Pancreas (tissue), 10 donors: ENCODE measurements at regions not wholly inside any gene's neighbourhood (a gene's known extent, or its start where the extent isn't known, plus 50 kb on each side); places are given as distances from the start of the nearest gene placed in this dataset.

Experiments used
- ATAC-seq, 4 donors: fragments of 200-7000 bp; cut with Tn5 transposase; one replicate each; pipeline versions ENCODE4 v1.8.0 to v1.9.1; 2020; ENCODE audit warnings: mild to moderate bottlenecking in 4 of 4, moderate library complexity in 4 of 4
- DNase-seq, 6 donors: peaks; one replicate each; pipeline ENCODE4 v3.0.0-alpha.2; 2020
- FAIRE-seq: peaks from 2 replicates; lab custom pipeline; 2012; peaks lifted over from hg19 to GRCh38; lab: Jason Lieb, UNC
- H3K27ac ChIP-seq, 4 donors: fragments of 200-600 bp; sonication (generic); 1 replicate in 3 of 4; 2 replicates in 1 of 4; pipeline versions ENCODE4 v1.5.0 to v1.8.0; 2020
- H3K27me3 ChIP-seq, 4 donors: fragments of 200-600 bp; one replicate each; pipeline ENCODE4 v1.8.0; 2021
- H3K36me3 ChIP-seq, 3 donors: fragments of 200-600 bp; sonication (generic) in 1 of 3; one replicate each; pipeline versions ENCODE4 v1.5.0 to v1.8.0; 2020 to 2021
- H3K4me1 ChIP-seq, 3 donors: fragments of 200-600 bp; one replicate each; pipeline ENCODE4 v1.8.0; 2021
- H3K4me3 ChIP-seq, 4 donors: fragments of 200-600 bp; sonication (generic) in 2 of 4; one replicate each; pipeline versions ENCODE4 v1.5.0 to v1.8.0; 2020 to 2021
- H3K9me3 ChIP-seq, 4 donors: fragments of 200-600 bp; one replicate each; pipeline ENCODE4 v1.8.0; 2021
- CTCF ChIP-seq, 4 donors: fragments of 200-600 bp; sonication (generic) in 3 of 4; IDR thresholded peaks; one replicate each; pipeline versions ENCODE4 v1.5.0 to v1.8.0; 2021; ENCODE audit warnings: antibody characterized with exemption in 4 of 4
- WGBS, 2 donors: extraction: QIAGEN DNeasy Blood & Tissue Kit; methylation state at CpG; one replicate each; pipeline ENCODE4 v1.1.7; 2013; 5-methylcytosine and 5-hydroxymethylcytosine counted together
- intact Hi-C, 3 donors: fragments of 100-400 bp; cut with DNase I; formaldehyde crosslinking; loops; one replicate each; pipeline versions ENCODE4 v1.11.1 to v1.14.2; 2022
- donor health status: healthy with polysubstance abuse.
- donor health status: DM: no; HTN: no; CAD: no; lungs with moderate emphysema.
- donor health status: DM: no; HTN: no; CAD: no.
- donor health status: control.
- donor health status: control.
- donor health status: Bipolar disorder and iron deficiency.
- donor health status: DM: yes; HTN: yes; CAD: no.
- donor health status: DM: no; HTN: no; CAD: no.
- donor health status: DM: no; HTN: no; CAD: no.
- donor health status: DM: yes; HTN: yes; CAD: no.

DNA sequence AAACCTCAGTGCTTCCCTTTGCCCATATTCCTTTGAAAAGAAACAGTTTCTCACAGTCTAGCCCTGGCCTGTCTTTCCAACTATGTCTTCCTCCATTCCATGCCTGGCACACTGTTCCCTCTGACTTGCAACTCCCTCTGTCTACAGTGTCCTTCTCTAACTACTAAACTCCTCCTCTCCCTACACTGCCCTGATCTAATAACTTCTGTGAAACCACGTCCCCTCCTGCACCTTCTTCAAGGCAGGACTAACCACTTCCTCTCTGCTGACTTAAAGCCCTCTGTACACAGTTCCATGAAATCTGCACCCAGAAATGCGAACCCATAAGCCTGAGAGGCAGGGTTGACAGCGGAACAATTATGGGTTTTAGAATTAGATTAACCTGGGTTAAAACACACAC is 62.2 kb upstream of the ATP1B1 start:
- intact Hi-C loops = no loop called here
- ATAC-seq (peak in 2 of 4 donors; percentile 66 to 69), FAIRE-seq (no peak), DNase-seq (no peak)
- no peaks in the 10 kb centered on the region for H3K4me1 ChIP-seq
- no peak overlapping the region for H3K4me3 ChIP-seq
- no peaks in the 10 kb centered on the region for H3K36me3 ChIP-seq
- H3K9me3 ChIP-seq = no peaks in the 10 kb centered on the region
- H3K27ac ChIP-seq = no peak overlapping the region
- WGBS, 2 donors = 83 to 88% methylated on average over 3 of the region's 3 CpGs
- no peaks in the 10 kb centered on the region for H3K27me3 ChIP-seq
- TF ChIP-seq CTCF (IDR thresholded peaks at IDR 0.05) = no peak

DNA sequence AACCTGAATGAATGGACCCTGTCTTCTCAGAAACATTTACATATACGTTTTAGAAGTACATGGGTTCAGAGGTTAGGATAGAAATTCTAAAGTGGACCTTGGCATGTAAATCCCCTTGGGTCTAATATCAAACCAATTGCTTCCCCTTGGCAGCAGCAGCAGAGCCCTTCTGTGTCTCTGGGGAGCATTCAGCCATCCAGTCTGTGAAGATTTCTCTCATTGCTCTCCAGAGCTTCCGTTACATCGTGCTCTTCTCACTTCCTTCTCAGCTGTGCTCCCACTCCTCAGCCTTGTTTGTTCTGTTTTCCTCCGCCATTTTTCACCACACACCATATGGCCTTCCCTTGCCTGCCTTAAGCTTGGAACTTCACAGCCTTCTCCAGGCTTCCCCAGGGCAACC is 61.5 kb upstream of the ATP1B1 start:
- 72 to 81% methylated on average over 4 of the region's 4 CpGs for WGBS, 2 donors
- H3K36me3 ChIP-seq = no peaks in the 10 kb centered on the region
- no peak for DNase-seq
- no peaks in the 10 kb centered on the region for H3K27me3 ChIP-seq
- H3K9me3 ChIP-seq = no peaks in the 10 kb centered on the region
- no peak overlapping the region for H3K4me3 ChIP-seq
- no peaks in the 10 kb centered on the region for H3K4me1 ChIP-seq
- ATAC-seq = no peak
- no peak overlapping the region for H3K27ac ChIP-seq
- no peak for TF ChIP-seq CTCF (IDR thresholded peaks at IDR 0.05)
- FAIRE-seq = no peak
- intact Hi-C loops = no loop called here

DNA sequence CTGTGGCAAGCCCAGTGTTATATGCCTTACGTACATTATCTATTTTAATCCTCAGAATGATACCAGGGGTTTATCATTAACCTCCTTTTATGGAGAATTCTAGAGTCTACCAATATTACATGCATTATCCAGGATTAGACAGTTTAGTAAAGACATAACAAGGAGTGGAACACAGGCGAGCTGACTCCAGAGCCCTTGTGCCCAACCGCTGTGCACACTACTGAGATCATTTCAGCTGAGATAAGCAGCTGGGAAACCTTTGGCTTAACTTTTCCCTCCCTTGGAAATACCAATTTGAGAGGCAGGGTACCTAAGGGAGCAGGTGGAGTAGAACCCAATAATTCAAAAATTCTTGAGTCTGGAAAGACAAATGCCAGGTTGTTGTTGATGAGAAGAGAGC is 59.8 kb upstream of the ATP1B1 start:
- no peak for ATAC-seq
- 76 to 78% methylated on average over 3 of the region's 3 CpGs for WGBS, 2 donors
- intact Hi-C loops = no loop called here
- Histone ChIP-seq H3K9me3 (no peaks in the 10 kb centered on the region), H3K4me1 (no peaks in the 10 kb centered on the region), H3K27ac (no peak overlapping the region), H3K36me3 (no peaks in the 10 kb centered on the region), H3K27me3 (no peaks in the 10 kb centered on the region), H3K4me3 (no peak overlapping the region)
- no peak for FAIRE-seq
- no peak for DNase-seq
- no peak for TF ChIP-seq CTCF (IDR thresholded peaks at IDR 0.05)

DNA sequence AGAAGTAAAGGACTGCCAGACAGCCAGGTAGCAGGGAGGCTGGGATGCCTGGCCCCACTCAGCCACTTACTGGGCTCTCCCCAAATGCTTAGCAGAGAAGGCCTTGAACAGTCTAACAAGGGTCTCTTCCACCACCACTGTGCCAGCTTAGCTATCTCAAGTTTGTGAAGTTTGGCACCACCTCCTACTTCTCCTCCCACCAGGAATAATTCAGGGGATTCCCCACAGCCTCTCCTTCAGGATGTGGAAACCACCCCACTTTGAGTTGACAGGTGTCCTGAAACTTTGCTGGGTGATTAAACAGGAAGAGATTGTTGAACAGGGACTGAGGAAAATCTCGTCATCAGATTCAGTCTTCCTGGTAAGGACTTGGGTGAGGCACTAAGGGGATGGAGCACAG is 59.4 kb upstream of the ATP1B1 start:
- Histone ChIP-seq H3K4me1 (no peaks in the 10 kb centered on the region), H3K27ac (peak overlapping the region in 2 of 4 donors; percentile 9 to 50), H3K9me3 (no peaks in the 10 kb centered on the region), H3K4me3 (no peak overlapping the region), H3K27me3 (no peaks in the 10 kb centered on the region), H3K36me3 (no peaks in the 10 kb centered on the region)
- DNase-seq (no peak), FAIRE-seq (no peak), ATAC-seq (peak in 3 of 4 donors; percentile 32 to 66 (median 49))
- TF ChIP-seq CTCF (IDR thresholded peaks at IDR 0.05) = no peak
- 70 to 71% methylated on average over 1 of the region's 1 CpG for WGBS, 2 donors
- intact Hi-C loops = no loop called here

- FAIRE-seq = no peak
- peak overlapping the region in 1 of 4 donors; percentile 50 for H3K27ac ChIP-seq
- no peaks in the 10 kb centered on the region for H3K36me3 ChIP-seq
- TF ChIP-seq CTCF (IDR thresholded peaks at IDR 0.05) = no peak
- WGBS, 2 donors = 64 to 75% methylated on average over 3 of the region's 3 CpGs
- DNase-seq = peak in 1 of 6 donors; percentile 24
- no peaks in the 10 kb centered on the region for H3K4me1 ChIP-seq
- intact Hi-C loops = no loop called here
- H3K27me3 ChIP-seq = no peaks in the 10 kb centered on the region
- peak in 3 of 4 donors; percentile 28 to 65 (median 43) for ATAC-seq
- no peak overlapping the region for H3K4me3 ChIP-seq
- H3K9me3 ChIP-seq = no peaks in the 10 kb centered on the region
Measured at GRCh38 chr1:169048043-169048442, 58.4 kb upstream of the ATP1B1 start.
